Heart left ventricle (tissue), 13 donors: ENCODE measurements at regions not wholly inside any gene's neighbourhood (a gene's known extent, or its start where the extent isn't known, plus 50 kb on each side); places are given as distances from the start of the nearest gene placed in this dataset.

Experiments used
- CTCF ChIP-seq, 12 donors: fragments of 200-600 bp; sonication (generic) in 4 of 12; IDR thresholded peaks; one replicate each; pipeline versions ENCODE4 v1.5.0 to v1.8.0; 2018 to 2022; ENCODE audit warnings: antibody characterized with exemption in 12 of 12, mild to moderate bottlenecking in 5 of 12
- POLR2A ChIP-seq, 2 donors: fragments of 450-650 bp; IDR thresholded peaks; one replicate each; pipeline ENCODE4 v1.6.1; 2017; ENCODE audit warnings: antibody characterized with exemption in 2 of 2, mild to moderate bottlenecking in 2 of 2, moderate library complexity in 2 of 2
- donor health status: ischemic (EF 13 %, LVEDD 7.1; RV severe dilation, severe dysfunction).
- donor health status: DM: no; HTN: yes; CAD: no.
- donor health status: DM: no; HTN: no; CAD: no.
- donor health status: ischemic (EF 25% LVEDD 6.9; RV normal size, moderate dysfunction).
- donor health status: ischemic (EF 25% LVEDD 5.7; RV mildly dilated, moderate dysfunction).
- donor health status: ischemic (EF 35%, LVEDD 5.7; RV mildly dilated, moderate dysfunction).
- donor health status: nonischemic (EF 11% LVEDD 7.7; RV severe dilation, severe dysfunction).
- donor health status: DM: yes; HTN: yes; CAD: no.
- donor health status: PGD.
- donor health status: ischemic (EF 29% LVEDD 5.4; RV normal size, mild dysfunction).
- donor health status: nonischemic (EF 23%, LVEDD 6.1; RV moderate dilation, normal function).

- TF ChIP-seq CTCF (IDR thresholded peaks at IDR 0.05) (no peak), POLR2A (IDR thresholded peaks at IDR 0.05) (no peak)
Measured at GRCh38 chr4:120144041-120144440, 77.4 kb upstream of the MAD2L1 start.
